Heart left ventricle (tissue), 13 donors: ENCODE measurements at regions not wholly inside any gene's neighbourhood (a gene's known extent, or its start where the extent isn't known, plus 50 kb on each side); places are given as distances from the start of the nearest gene placed in this dataset.

Source experiments
- POLR2A ChIP-seq, 2 donors: fragments of 450-650 bp; IDR thresholded peaks; one replicate each; pipeline ENCODE4 v1.6.1; 2017; ENCODE audit warnings: antibody characterized with exemption in 2 of 2, mild to moderate bottlenecking in 2 of 2, moderate library complexity in 2 of 2
- TF ChIP-seq, protein P1 (sequence below), 12 donors: fragments of 200-600 bp; sonication (generic) in 4 of 12; IDR thresholded peaks; one replicate each; pipeline versions ENCODE4 v1.5.0 to v1.8.0; 2018 to 2022; ENCODE audit warnings: antibody characterized with exemption in 12 of 12, mild to moderate bottlenecking in 5 of 12
- donor health status: ischemic (EF 13 %, LVEDD 7.1; RV severe dilation, severe dysfunction).
- donor health status: DM: no; HTN: yes; CAD: no.
- donor health status: DM: no; HTN: no; CAD: no.
- donor health status: ischemic (EF 25% LVEDD 6.9; RV normal size, moderate dysfunction).
- donor health status: ischemic (EF 25% LVEDD 5.7; RV mildly dilated, moderate dysfunction).
- donor health status: ischemic (EF 35%, LVEDD 5.7; RV mildly dilated, moderate dysfunction).
- donor health status: nonischemic (EF 11% LVEDD 7.7; RV severe dilation, severe dysfunction).
- donor health status: DM: yes; HTN: yes; CAD: no.
- donor health status: PGD.
- donor health status: ischemic (EF 29% LVEDD 5.4; RV normal size, mild dysfunction).
- donor health status: nonischemic (EF 23%, LVEDD 6.1; RV moderate dilation, normal function).

DNA sequence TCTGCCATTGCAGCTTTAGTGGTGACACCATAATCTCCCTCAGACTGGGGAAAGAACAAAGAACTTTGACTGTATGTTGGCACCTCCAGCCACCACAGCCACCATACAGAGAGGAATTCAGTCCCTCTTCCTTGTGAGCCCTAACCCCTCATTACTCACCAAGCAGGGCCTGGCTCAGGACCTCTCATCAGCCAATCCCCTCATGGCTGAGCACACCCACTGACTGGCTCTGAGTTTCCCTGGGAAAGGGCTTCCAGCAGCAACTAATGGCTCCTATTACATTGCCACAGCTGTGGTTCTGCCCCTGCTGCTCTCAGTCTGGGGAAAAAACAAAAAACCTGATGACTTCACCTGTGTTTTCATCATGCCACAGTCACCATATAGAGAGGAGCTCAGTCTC is 1482.6 kb downstream of the FAM133A start:
- TF ChIP-seq, protein P1, sequence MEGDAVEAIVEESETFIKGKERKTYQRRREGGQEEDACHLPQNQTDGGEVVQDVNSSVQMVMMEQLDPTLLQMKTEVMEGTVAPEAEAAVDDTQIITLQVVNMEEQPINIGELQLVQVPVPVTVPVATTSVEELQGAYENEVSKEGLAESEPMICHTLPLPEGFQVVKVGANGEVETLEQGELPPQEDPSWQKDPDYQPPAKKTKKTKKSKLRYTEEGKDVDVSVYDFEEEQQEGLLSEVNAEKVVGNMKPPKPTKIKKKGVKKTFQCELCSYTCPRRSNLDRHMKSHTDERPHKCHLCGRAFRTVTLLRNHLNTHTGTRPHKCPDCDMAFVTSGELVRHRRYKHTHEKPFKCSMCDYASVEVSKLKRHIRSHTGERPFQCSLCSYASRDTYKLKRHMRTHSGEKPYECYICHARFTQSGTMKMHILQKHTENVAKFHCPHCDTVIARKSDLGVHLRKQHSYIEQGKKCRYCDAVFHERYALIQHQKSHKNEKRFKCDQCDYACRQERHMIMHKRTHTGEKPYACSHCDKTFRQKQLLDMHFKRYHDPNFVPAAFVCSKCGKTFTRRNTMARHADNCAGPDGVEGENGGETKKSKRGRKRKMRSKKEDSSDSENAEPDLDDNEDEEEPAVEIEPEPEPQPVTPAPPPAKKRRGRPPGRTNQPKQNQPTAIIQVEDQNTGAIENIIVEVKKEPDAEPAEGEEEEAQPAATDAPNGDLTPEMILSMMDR (IDR thresholded peaks at IDR 0.05) = no peak
- TF ChIP-seq POLR2A (IDR thresholded peaks at IDR 0.05) = no peak
